ENCODE measurements at regions not wholly inside any gene's neighbourhood (a gene's known extent, or its start where the extent isn't known, plus 50 kb on each side); places are given as distances from the start of the nearest gene placed in this dataset.
A peak's percentile ranks its signal among the peaks of the same experiment; 100 is the strongest.
"Not testable (repeated sequence)": the region's sequence is repeated elsewhere in the genome, so short reads cannot be mapped to it uniquely, and the experiment has no call there.

DNA sequence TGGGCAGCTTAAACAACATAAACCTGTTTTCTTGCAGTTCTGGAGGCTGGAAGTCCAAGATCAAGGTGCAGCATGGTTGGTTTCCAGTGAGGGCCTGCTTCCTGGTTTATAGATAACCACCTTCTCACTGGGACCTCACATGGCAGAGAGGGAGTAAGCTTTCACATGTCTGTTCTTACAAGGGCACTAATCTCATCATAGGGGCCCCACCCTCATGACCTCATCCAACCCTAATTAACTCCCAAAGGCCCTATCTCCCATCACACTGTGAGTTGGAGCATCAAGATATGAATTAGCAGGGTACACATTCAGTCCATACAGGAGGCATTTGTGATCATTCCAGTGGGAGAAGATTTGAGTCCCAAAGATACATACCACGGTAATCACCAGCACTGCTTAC lies 50.5 kb upstream of the GRIN2A start:
- no peak for DNase-seq

- DNase-seq: no peak
These were observed 57.4 kb upstream of the GRIN2A start for GRCh38 chr16:10239640-10240039.

- no peak for DNase-seq
These were observed 58.8 kb upstream of the GRIN2A start for GRCh38 chr16:10240854-10241613.

GRCh38 chr16:10242097-10242496 lies 59.9 kb upstream of the GRIN2A start:
- no peak for DNase-seq

DNA sequence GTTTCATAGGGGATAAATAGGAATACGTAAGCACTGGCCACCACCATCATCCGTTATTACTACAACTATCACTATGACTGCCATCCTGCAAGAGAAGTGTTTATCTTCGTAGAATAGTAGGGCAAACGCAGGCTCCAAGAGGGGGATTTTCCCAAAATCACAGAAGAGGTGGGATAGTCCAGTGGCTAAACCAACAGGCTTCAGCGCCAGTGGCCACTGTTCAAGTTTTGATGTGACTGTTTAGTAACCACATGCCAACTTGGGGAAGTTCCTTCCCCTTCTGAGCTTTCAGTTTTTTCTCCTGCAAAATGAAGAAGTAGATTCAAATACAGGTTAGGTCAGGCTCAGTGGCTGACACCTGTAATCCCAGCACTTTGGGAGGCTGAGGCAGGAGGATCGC lies 60.7 kb upstream of the GRIN2A start:
- DNase-seq: peak; percentile 4

DNA sequence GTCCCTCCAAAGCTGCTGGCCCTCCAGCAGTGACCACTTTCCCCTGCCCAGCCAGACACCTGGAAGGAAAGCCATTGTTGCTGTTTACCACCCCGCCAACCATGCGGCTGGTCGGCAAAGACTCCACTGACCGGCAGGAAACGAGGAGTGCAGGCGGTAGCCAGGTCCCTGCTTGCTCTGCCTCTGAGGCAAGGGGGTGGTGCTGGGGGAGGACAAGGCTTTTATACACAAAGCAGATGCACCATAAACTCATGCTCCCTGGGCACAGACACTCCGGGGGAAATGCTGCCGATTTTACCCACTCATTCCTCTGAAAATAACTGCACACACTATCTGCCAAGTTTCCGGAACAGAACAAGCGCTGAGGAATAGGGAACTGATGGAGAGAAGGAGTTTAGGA lies 62.8 kb upstream of the GRIN2A start:
- no peak for DNase-seq

DNA sequence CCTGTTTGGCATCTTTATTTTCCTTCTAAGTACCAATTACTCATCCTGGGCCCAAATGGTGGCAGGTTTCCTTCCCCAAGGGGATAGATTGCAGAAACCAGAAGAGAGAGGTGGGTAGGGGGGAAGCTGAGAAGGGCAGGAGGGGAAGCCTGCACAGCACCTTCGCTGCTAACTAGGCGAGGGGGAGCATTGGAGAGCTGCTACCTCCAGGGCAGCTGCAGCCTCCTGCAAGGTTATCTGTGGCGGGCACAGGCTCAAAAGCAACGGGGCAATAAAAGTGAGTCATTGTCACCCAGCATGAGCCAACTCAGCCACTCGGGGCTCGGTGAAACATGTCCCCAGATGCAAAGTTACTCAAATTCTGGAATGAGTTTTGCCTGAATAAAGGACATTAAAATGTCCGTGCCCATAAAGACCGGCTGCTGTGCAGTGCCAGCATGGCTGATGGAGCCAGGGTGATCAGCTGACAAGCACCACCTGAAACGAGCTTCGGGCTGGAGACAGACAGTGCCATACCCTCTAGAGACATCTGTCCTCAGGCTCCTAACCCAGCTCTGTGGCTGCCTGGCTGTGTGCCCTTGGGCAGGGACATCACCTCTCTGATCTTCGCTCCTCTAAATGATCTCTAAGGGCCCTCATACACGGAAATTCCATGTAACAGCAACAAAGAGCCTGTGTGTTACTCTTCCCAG lies 68.1 kb upstream of the GRIN2A start:
- no peak for DNase-seq

GRCh38 chr16:10252155-10252554 lies 69.9 kb upstream of the GRIN2A start:
- DNase-seq: no peak

DNA sequence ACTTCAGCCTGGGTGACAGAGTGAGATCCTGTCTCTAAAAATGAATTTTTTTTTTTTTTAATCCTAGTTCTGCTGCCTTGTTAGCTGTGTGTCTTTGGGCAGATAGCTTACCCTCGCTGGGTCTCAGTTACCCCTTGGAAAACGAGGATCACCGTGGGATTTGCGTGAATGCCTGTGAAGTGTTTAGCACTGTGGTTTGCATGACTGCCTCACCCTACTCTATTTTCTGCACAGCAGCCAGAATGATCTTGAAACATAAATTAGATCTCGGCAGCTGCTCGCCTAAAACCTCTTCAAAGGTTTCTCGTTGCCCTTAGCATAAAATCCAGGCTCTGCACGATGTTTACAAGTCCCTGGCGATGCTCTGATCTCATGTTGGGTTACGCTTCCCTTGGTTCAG lies 71.2 kb upstream of the GRIN2A start:
- DNase-seq: no peak

DNA sequence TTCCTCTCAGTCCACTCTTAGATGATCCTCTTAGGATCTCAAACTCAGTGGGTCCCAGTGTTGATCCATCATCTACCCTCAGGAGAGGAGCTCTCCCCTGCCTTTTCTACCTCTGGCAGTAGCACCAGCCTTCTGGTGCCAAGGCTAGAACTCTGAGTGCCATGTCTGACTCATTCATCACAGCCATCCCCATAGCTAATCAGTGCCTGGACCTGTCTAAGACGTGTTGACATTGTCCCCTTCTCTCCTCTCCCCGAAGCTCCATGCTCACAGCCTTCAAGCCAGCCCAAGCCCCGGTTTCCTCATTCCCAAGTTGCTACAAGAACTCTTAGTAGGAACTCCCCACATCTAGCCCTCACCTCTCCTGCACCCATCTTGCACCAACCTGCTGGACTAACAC lies 73.5 kb upstream of the GRIN2A start:
- DNase-seq: no peak

GRCh38 chr16:10256784-10257641 lies 74.8 kb upstream of the GRIN2A start:
- peak; percentile 64 for DNase-seq

DNA sequence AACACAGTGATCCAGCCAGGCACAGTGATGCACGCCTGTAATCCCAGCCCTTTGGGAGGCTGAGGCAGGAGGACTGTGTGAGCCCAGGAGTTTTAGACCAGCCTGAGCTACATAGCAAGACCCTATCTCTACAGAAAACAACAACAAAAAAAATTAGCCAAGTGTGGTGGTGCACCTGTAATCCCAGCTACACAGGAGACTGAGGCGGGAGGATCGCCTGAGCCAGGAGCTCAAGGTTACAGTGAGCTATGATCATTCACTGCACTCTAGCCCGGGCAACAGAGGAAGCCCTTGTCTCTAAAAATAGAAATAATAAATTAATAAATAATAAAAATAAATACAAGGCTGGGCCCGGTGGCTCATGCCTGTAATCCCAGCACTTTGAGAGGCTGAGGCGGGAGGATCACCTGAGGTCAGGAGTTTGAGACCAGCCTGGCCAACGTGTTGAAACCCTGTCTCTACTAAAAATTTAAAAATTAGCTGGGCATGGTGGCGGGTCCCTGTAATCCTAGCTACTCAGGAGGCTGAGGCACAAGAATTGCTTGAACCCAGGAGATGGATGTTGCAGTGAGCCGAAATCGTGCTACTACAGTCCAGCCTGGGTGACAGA lies 75.5 kb upstream of the GRIN2A start:
- not testable (repeated sequence) for DNase-seq

DNA sequence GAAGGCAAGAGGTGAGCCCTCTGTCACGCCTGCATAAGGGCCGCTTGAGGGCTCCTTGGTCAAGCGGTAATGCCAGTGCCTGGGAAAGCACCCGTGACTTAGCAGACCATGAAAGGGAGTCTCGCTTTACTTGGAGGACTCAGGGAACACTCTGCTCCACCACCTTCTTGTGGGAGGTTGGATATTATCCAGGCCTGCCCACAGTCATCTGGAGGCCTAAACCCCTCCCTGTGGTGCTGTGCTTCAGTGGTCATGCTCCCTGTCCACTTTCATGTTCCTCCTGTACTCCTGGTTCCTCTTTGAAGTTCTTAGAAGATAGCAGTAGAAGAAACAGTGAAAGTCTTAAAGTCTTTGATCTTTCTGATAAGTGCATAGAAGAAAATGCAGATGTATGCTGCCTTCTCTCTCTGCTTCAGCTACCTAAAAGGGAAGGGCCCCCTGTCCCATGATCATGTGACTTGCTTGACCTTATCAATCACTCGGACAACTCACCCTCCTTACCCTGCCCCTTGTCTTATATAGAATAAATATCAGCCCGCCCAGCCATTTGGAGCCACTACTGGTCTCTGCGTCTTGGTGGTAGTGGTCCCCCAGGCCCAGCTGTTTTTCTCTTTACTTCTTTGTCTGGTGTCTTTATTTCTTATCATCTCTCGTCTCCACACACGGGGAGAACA lies 76.8 kb upstream of the GRIN2A start:
- DNase-seq: not testable (repeated sequence)

DNA sequence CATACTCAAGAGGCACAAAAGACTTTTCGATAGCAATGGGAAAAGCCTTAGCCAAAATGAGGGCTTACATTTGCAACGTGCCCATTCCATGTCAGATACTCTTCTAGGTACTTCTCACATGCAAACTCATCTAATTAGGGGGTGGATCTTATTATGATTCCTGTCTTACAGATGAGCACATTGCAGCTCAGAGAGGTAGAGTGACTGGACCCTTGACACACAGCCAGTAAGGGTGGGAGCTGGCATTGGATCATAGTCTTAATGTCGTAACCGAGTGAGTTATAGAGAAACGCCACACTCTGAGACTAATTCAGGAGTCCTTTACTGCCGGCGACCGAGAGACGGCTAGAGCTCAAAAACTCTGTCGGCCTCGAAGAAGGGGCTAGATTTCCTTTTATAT lies 78.8 kb upstream of the GRIN2A start:
- DNase-seq: no peak

GRCh38 chr16:10261526-10261925 lies 79.3 kb upstream of the GRIN2A start:
- DNase-seq: not testable (repeated sequence)

GRCh38 chr16:10262377-10263132 lies 80.3 kb upstream of the GRIN2A start:
- no peak for DNase-seq

- DNase-seq: no peak
These were observed 83.8 kb upstream of the GRIN2A start for GRCh38 chr16:10265770-10266615.

GRCh38 chr16:10266809-10267208 lies 84.6 kb upstream of the GRIN2A start:
- DNase-seq: no peak

- no peak for DNase-seq
These were observed 87.4 kb upstream of the GRIN2A start for GRCh38 chr16:10269632-10270031.

- DNase-seq: not testable (repeated sequence)
These were observed 90.1 kb upstream of the GRIN2A start for GRCh38 chr16:10272250-10272854.

Measured in suppressor macrophage treated with lipopolysaccharide for 4 hours (primary cell).